Trophoblast cell (in vitro differentiated cells and primary cell): ENCODE measurements at regions not wholly inside any gene's neighbourhood (a gene's known extent, or its start where the extent isn't known, plus 50 kb on each side); places are given as distances from the start of the nearest gene placed in this dataset.

Experiments used
- DNase-seq, 2 donors: peaks; one replicate each; pipeline ENCODE4 v3.0.0-alpha.2; 2016
- H2AFZ ChIP-seq: 2 replicates; pipeline ENCODE4 v1.6.1; 2013; ENCODE audit warnings: low read length, moderate library complexity, mild to moderate bottlenecking; ENCODE audit not compliant: insufficient read depth, poor library complexity
- H2AK5ac ChIP-seq: 2 replicates; pipeline ENCODE4 v1.6.1; 2013; ENCODE audit warnings: mild to moderate bottlenecking, low read length
- H2BK120ac ChIP-seq: 2 replicates; pipeline ENCODE4 v1.6.1; 2013; ENCODE audit warnings: low read length, mild to moderate bottlenecking, moderate library complexity; ENCODE audit not compliant: insufficient read depth, poor library complexity
- H2BK12ac ChIP-seq: 2 replicates; pipeline ENCODE4 v1.6.1; 2013; ENCODE audit warnings: mild to moderate bottlenecking, low read length, moderate library complexity
- H2BK5ac ChIP-seq: 2 replicates; pipeline ENCODE4 v1.6.1; 2013; ENCODE audit warnings: low read length, low read depth, moderate library complexity, mild to moderate bottlenecking; ENCODE audit not compliant: poor library complexity
- H3K14ac ChIP-seq: 2 replicates; pipeline ENCODE4 v1.6.1; 2013; ENCODE audit warnings: mild to moderate bottlenecking, low read length
- H3K18ac ChIP-seq: 2 replicates; pipeline ENCODE4 v1.6.1; 2013; ENCODE audit warnings: mild to moderate bottlenecking, low read length
- H3K23ac ChIP-seq: 2 replicates; pipeline ENCODE4 v1.6.1; 2013; ENCODE audit warnings: low read length
- H3K27ac ChIP-seq: 2 replicates; pipeline ENCODE4 v1.5.1; 2013; ENCODE audit warnings: low read depth, mild to moderate bottlenecking, inconsistent platforms, low read length, moderate library complexity
- H3K27me3 ChIP-seq: 2 replicates; pipeline ENCODE4 v1.6.1; 2013; ENCODE audit warnings: inconsistent platforms, mild to moderate bottlenecking, low read length, moderate library complexity; ENCODE audit not compliant: insufficient read depth
- H3K36me3 ChIP-seq, 2 experiments: 1 replicate in 1 of 2; 2 replicates in 1 of 2; pipeline ENCODE4 v1.6.1; 2013; ENCODE audit warnings: low read length in 2 of 2, mild to moderate bottlenecking in 2 of 2, moderate library complexity in 1 of 2; ENCODE audit not compliant: insufficient read depth in 2 of 2, control insufficient read depth in 1 of 2
- H3K4ac ChIP-seq: 2 replicates; pipeline ENCODE4 v1.6.1; 2013; ENCODE audit warnings: low read depth, mild to moderate bottlenecking, low read length, moderate library complexity
- H3K4me1 ChIP-seq, 2 experiments: 1 replicate in 1 of 2; 2 replicates in 1 of 2; pipeline ENCODE4 v1.6.1; 2013; ENCODE audit warnings: low read length in 2 of 2, mild to moderate bottlenecking in 2 of 2, moderate library complexity in 1 of 2; ENCODE audit not compliant: insufficient read depth in 2 of 2, control insufficient read depth in 1 of 2
- H3K4me2 ChIP-seq: 2 replicates; pipeline ENCODE4 v1.6.1; 2013; ENCODE audit warnings: inconsistent platforms, mild to moderate bottlenecking, low read length, moderate library complexity
- H3K4me3 ChIP-seq: 2 replicates; pipeline ENCODE4 v1.5.1; 2013; ENCODE audit warnings: mild to moderate bottlenecking, low read depth, low read length, inconsistent platforms
- H3K79me1 ChIP-seq: one replicate; pipeline ENCODE4 v1.6.1; 2013; ENCODE audit warnings: low read length
- H3K79me2 ChIP-seq: 2 replicates; pipeline ENCODE4 v1.6.1; 2013; ENCODE audit warnings: low read length, mild to moderate bottlenecking; ENCODE audit not compliant: control insufficient read depth, insufficient read depth, poor library complexity
- H3K9ac ChIP-seq: 2 replicates; pipeline ENCODE4 v1.6.1; 2013; ENCODE audit warnings: mild to moderate bottlenecking, low read length
- H3K9me3 ChIP-seq: 2 replicates; pipeline ENCODE4 v1.6.1; 2013; ENCODE audit warnings: low read depth, mild to moderate bottlenecking, control low read depth, inconsistent platforms, low read length; ENCODE audit not compliant: insufficient read depth
- H4K12ac ChIP-seq: 2 replicates; pipeline ENCODE4 v1.6.1; 2013; ENCODE audit warnings: low read depth, mild to moderate bottlenecking, low read length, moderate library complexity
- H4K8ac ChIP-seq: 2 replicates; pipeline ENCODE4 v1.6.1; 2013; ENCODE audit warnings: low read depth, mild to moderate bottlenecking, low read length, moderate library complexity
- H4K91ac ChIP-seq: one replicate; pipeline ENCODE4 v1.6.1; 2013; ENCODE audit warnings: low read depth, mild to moderate bottlenecking, low read length, moderate library complexity
- WGBS: extraction: QIAGEN DNeasy Blood & Tissue Kit; methylation state at CpG from one replicate; pipeline ENCODE4 v1.1.7; 2013; ENCODE audit warnings: missing lambda C conversion rate; ENCODE audit not compliant: insufficient read length, insufficient coverage; ENCODE audit errors: extremely low coverage; 5-methylcytosine and 5-hydroxymethylcytosine counted together

- H3K9me3 ChIP-seq, result peaks cover 4% of the 10 kb centered on the region
- no peaks in the 10 kb centered on the region for H3K36me3 ChIP-seq
- DNase-seq, result no peak
- H4K8ac ChIP-seq, result no peak overlapping the region
- no peak overlapping the region for H4K91ac ChIP-seq
- no peak overlapping the region for H3K4ac ChIP-seq
- H3K9ac ChIP-seq, result no peak overlapping the region
- peaks cover 0 to 2% of the 10 kb centered on the region in 2 experiments for H3K4me1 ChIP-seq
- H2BK12ac ChIP-seq, result no peak overlapping the region
- no peak overlapping the region for H3K23ac ChIP-seq
- no peak overlapping the region for H3K27ac ChIP-seq
- no peak overlapping the region for H4K12ac ChIP-seq
- no peak overlapping the region for H3K18ac ChIP-seq
- no peak overlapping the region for H3K14ac ChIP-seq
- no peak overlapping the region for H2BK120ac ChIP-seq
- H2BK5ac ChIP-seq, result no peak overlapping the region
- no CpG with 5 or more reads among the region's 25 CpGs for WGBS
- H3K4me3 ChIP-seq, result no peak overlapping the region
- H3K4me2 ChIP-seq, result no peak overlapping the region
- H3K79me1 ChIP-seq, result no peaks in the 10 kb centered on the region
- no peaks in the 10 kb centered on the region for H3K79me2 ChIP-seq
- no peak overlapping the region for H2AFZ ChIP-seq
- H3K27me3 ChIP-seq, result no peaks in the 10 kb centered on the region
- H2AK5ac ChIP-seq, result no peak overlapping the region
Measured at GRCh38 chr20:62539198-62540045, 63.6 kb upstream of the GATA5 start.

DNA sequence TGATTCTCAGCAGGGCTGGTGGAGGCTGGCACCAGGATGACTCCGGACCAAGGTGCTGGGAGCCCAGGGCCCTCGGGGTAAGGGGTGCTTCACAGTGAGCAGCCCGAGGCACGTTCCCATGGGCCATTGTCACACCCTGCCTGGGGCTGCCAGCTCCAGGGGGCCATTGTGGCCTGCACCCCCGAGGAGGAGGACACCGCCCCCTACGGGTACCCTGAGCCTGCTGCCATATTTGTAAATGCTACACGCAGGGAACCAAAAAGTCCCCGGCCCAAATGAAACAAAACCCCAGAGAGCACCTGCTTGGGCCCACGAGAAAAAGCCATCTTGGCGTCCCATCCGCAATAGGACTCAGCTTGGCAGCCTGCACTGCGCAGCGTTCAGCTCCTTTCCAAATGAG is 64.7 kb upstream of the GATA5 start:
- Histone ChIP-seq H3K9me3 (peaks cover 10% of the 10 kb centered on the region), H3K18ac (no peak overlapping the region), H3K9ac (no peak overlapping the region), H2AFZ (no peak overlapping the region), H3K4ac (no peak overlapping the region), H2BK120ac (no peak overlapping the region), H2BK12ac (no peak overlapping the region), H3K4me2 (no peak overlapping the region), H3K36me3 (no peaks in the 10 kb centered on the region), H4K12ac (no peak overlapping the region), H3K79me1 (no peaks in the 10 kb centered on the region), H3K27ac (no peak overlapping the region), H3K4me1 (peaks cover 0 to 2% of the 10 kb centered on the region in 2 experiments), H3K27me3 (no peaks in the 10 kb centered on the region), H4K8ac (no peak overlapping the region), H2AK5ac (no peak overlapping the region), H3K79me2 (no peaks in the 10 kb centered on the region), H2BK5ac (no peak overlapping the region), H3K14ac (no peak overlapping the region), H4K91ac (no peak overlapping the region), H3K23ac (no peak overlapping the region), H3K4me3 (no peak overlapping the region)
- WGBS, result no CpG with 5 or more reads among the region's 14 CpGs
- DNase-seq, result no peak

DNA sequence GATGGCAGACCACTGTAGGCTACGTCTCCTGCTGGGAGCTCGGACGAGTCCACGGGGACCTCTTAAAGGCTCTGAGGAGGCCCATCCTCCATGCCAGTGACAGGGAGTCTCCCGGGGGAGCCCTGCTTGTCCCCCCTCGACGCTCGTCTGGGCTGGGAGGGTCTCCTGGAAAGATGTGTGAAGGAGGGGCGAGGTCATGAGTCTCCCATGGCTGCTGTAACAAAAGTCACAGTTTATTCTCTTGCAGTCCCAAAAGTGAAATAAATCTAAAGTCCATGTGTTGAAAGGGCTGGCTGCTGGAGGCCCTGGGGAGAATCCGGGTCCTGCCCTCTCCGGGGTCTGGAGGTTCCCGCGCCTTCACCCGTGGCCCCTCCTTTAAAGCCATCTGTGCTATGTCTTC is 67.1 kb upstream of the GATA5 start:
- H3K14ac ChIP-seq, result no peak overlapping the region
- H3K79me1 ChIP-seq, result no peaks in the 10 kb centered on the region
- no peak overlapping the region for H2BK12ac ChIP-seq
- no peak overlapping the region for H2BK120ac ChIP-seq
- peaks cover 12% of the 10 kb centered on the region for H3K9me3 ChIP-seq
- H3K79me2 ChIP-seq, result no peaks in the 10 kb centered on the region
- H3K4me1 ChIP-seq, result peaks cover 0 to 2% of the 10 kb centered on the region in 2 experiments
- no CpG with 5 or more reads among the region's 14 CpGs for WGBS
- no peak overlapping the region for H2BK5ac ChIP-seq
- H3K27ac ChIP-seq, result no peak overlapping the region
- H4K12ac ChIP-seq, result no peak overlapping the region
- no peaks in the 10 kb centered on the region for H3K27me3 ChIP-seq
- no peaks in the 10 kb centered on the region for H3K36me3 ChIP-seq
- no peak overlapping the region for H2AK5ac ChIP-seq
- no peak overlapping the region for H4K8ac ChIP-seq
- no peak overlapping the region for H3K4me3 ChIP-seq
- no peak overlapping the region for H3K9ac ChIP-seq
- no peak for DNase-seq
- H3K4me2 ChIP-seq, result no peak overlapping the region
- H3K23ac ChIP-seq, result no peak overlapping the region
- no peak overlapping the region for H3K18ac ChIP-seq
- H3K4ac ChIP-seq, result no peak overlapping the region
- H2AFZ ChIP-seq, result no peak overlapping the region
- H4K91ac ChIP-seq, result no peak overlapping the region

DNA sequence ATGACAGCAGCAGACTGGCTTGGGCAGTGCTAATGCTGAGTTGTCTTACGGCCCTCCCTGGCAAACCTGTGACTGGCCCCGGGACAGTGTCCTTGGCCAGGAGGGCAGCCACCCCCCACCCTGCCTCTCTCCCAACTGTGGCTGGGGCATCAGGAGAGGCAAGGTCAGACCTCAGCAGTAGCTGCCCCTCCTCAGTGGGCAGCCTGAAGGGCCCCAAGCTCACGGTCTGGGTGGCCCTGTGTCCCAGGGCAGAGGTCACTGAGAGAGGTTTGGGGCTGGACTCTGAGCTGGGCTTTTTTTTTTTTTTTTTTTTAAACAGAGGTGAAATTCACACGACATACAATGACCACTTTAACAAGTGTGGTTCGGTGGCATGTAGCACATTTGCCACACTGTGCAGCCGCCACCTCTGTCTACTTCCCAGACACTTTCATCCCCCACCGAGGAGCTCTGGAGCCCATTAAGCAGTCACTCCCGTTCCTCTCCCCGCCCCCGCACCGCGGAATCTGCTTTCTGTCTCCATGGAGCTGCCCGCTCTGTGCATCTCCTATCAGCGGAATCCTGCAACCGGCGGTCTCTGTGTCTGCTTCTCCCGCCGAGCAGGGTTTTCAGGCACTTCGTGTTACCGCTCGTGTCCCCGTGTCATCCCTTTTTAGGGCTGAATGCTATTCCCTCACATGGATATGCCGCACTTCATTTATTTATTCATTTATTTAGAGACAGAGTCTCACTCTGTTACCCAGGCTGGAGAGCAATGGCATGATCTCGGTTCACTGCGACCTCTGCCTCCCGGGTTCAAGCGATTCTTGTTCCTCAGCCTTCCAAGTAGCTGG is 67.9 kb upstream of the GATA5 start:
- WGBS, result no CpG with 5 or more reads among the region's 27 CpGs
- peaks cover 0 to 2% of the 10 kb centered on the region in 2 experiments for H3K4me1 ChIP-seq

More for the DNA sequence above, 67.9 kb upstream of the GATA5 start:
- H3K14ac ChIP-seq, result no peak overlapping the region
- H3K4me2 ChIP-seq, result no peak overlapping the region
- no peaks in the 10 kb centered on the region for H3K36me3 ChIP-seq
- H3K79me2 ChIP-seq, result no peaks in the 10 kb centered on the region
- H3K9me3 ChIP-seq, result peaks cover 10% of the 10 kb centered on the region
- H2AK5ac ChIP-seq, result no peak overlapping the region
- no peak overlapping the region for H3K4me3 ChIP-seq
- no peak overlapping the region for H2BK12ac ChIP-seq
- DNase-seq, result no peak
- H3K23ac ChIP-seq, result no peak overlapping the region
- no peak overlapping the region for H3K18ac ChIP-seq
- no peaks in the 10 kb centered on the region for H3K79me1 ChIP-seq
- H4K91ac ChIP-seq, result no peak overlapping the region
- no peak overlapping the region for H2BK5ac ChIP-seq
- no peak overlapping the region for H4K12ac ChIP-seq
- no peaks in the 10 kb centered on the region for H3K27me3 ChIP-seq
- no peak overlapping the region for H3K9ac ChIP-seq
- H4K8ac ChIP-seq, result no peak overlapping the region
- no peak overlapping the region for H3K4ac ChIP-seq
- H3K27ac ChIP-seq, result no peak overlapping the region
- no peak overlapping the region for H2BK120ac ChIP-seq
- H2AFZ ChIP-seq, result no peak overlapping the region
